ENCODE measurements at regions not wholly inside any gene's neighbourhood (a gene's known extent, or its start where the extent isn't known, plus 50 kb on each side); places are given as distances from the start of the nearest gene placed in this dataset.

- DNase-seq (ENCODE audit: low spot score): no peak
- Histone ChIP-seq H3K27me3 (replicated peaks; ENCODE audit: insufficient read depth) (no peaks in the 10 kb centered on the region), H3K27ac (no peak overlapping the region), H3K36me3 (no peaks in the 10 kb centered on the region), H3K9me3 (peaks cover 3% of the 10 kb centered on the region), H3K4me3 (no peak overlapping the region), H3K4me1 (ENCODE audit: control insufficient read depth in 1 of 2, low read depth in 2 of 2) (no peaks in the 10 kb centered on the region)
- no peak for ATAC-seq (ENCODE audit: insufficient number of reproducible peaks, low FRiP score, low read depth)
- no peak for TF ChIP-seq CTCF (IDR thresholded peaks at IDR 0.05)
Observed at GRCh38 chr5:71982717-71983395, 124.4 kb upstream of the MAP1B start.

- no peak overlapping the region for H3K27ac ChIP-seq
- no peaks in the 10 kb centered on the region for H3K36me3 ChIP-seq
- H3K4me1 ChIP-seq (ENCODE audit: control insufficient read depth in 1 of 2, low read depth in 2 of 2): no peaks in the 10 kb centered on the region
- DNase-seq (ENCODE audit: low spot score) (no peak), ATAC-seq (ENCODE audit: insufficient number of reproducible peaks, low FRiP score, low read depth) (no peak)
- no peak for TF ChIP-seq CTCF (IDR thresholded peaks at IDR 0.05)
- H3K9me3 ChIP-seq: peaks cover 3% of the 10 kb centered on the region
- no peak overlapping the region for H3K4me3 ChIP-seq
- no peaks in the 10 kb centered on the region for H3K27me3 ChIP-seq (replicated peaks; ENCODE audit: insufficient read depth)
Observed at GRCh38 chr5:71986101-71986500, 121.2 kb upstream of the MAP1B start.

- DNase-seq (ENCODE audit: low spot score) (no peak), ATAC-seq (ENCODE audit: insufficient number of reproducible peaks, low FRiP score, low read depth) (no peak)
- H3K4me1 ChIP-seq (ENCODE audit: control insufficient read depth in 1 of 2, low read depth in 2 of 2): no peaks in the 10 kb centered on the region
- no peaks in the 10 kb centered on the region for H3K36me3 ChIP-seq
- no peaks in the 10 kb centered on the region for H3K27me3 ChIP-seq (replicated peaks; ENCODE audit: insufficient read depth)
- H3K27ac ChIP-seq: no peak overlapping the region
- no peak for TF ChIP-seq CTCF (IDR thresholded peaks at IDR 0.05)
- H3K4me3 ChIP-seq: no peak overlapping the region
- H3K9me3 ChIP-seq: no peaks in the 10 kb centered on the region
Observed at GRCh38 chr5:71988808-71989207, 118.5 kb upstream of the MAP1B start.

DNA sequence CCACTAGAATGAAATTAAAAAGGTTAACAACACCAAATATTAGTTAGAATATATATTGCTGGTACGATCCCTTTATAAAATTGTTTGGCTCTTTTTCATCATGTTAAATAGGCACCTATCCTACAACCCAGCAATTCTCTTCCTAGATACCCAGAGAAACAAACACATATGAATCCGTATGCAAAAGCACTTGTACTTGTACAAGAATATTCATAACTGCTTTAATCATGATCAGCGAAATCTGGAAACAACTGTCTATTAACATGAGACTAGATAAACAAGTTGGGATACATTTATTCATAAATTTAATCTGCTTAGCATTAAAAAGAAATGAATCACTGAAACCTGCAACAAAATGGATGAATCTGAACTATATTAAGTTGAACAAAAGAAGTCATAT, 113.7 kb upstream of the MAP1B start:
- ATAC-seq (ENCODE audit: insufficient number of reproducible peaks, low FRiP score, low read depth): no peak
- no peak for DNase-seq (ENCODE audit: low spot score)
- Histone ChIP-seq H3K9me3 (no peaks in the 10 kb centered on the region), H3K27me3 (replicated peaks; ENCODE audit: insufficient read depth) (no peaks in the 10 kb centered on the region), H3K36me3 (no peaks in the 10 kb centered on the region), H3K4me3 (no peak overlapping the region), H3K4me1 (ENCODE audit: control insufficient read depth in 1 of 2, low read depth in 2 of 2) (no peaks in the 10 kb centered on the region), H3K27ac (no peak overlapping the region)
- TF ChIP-seq CTCF (IDR thresholded peaks at IDR 0.05): no peak

GRCh38 chr5:71996789-71997188, 110.5 kb upstream of the MAP1B start:
- no peaks in the 10 kb centered on the region for H3K36me3 ChIP-seq
- TF ChIP-seq CTCF (IDR thresholded peaks at IDR 0.05): no peak
- ATAC-seq (ENCODE audit: insufficient number of reproducible peaks, low FRiP score, low read depth) (no peak), DNase-seq (ENCODE audit: low spot score) (no peak)
- H3K4me1 ChIP-seq (ENCODE audit: control insufficient read depth in 1 of 2, low read depth in 2 of 2): no peaks in the 10 kb centered on the region
- no peak overlapping the region for H3K27ac ChIP-seq
- H3K4me3 ChIP-seq: no peak overlapping the region
- no peaks in the 10 kb centered on the region for H3K27me3 ChIP-seq (replicated peaks; ENCODE audit: insufficient read depth)
- H3K9me3 ChIP-seq: no peaks in the 10 kb centered on the region
